GM12873 (cell line): ENCODE measurements at regions not wholly inside any gene's neighbourhood (a gene's known extent, or its start where the extent isn't known, plus 50 kb on each side); places are given as distances from the start of the nearest gene placed in this dataset.

Source experiments
- CTCF ChIP-seq: IDR thresholded peaks from 2 replicates; pipeline ENCODE4 v1.5.1; 2012; ENCODE audit warnings: low read depth, mild to moderate bottlenecking, moderate library complexity, low read length, control low read depth; ENCODE audit not compliant: insufficient read depth; ENCODE audit errors: missing control alignments

- TF ChIP-seq CTCF: no peak
Measured at GRCh38 chr21:38628349-38628748, 130.1 kb upstream of the ERG start.

- no peak for TF ChIP-seq CTCF
Measured at GRCh38 chr21:38631206-38631605, 132.9 kb upstream of the ERG start.

- no peak for TF ChIP-seq CTCF
Measured at GRCh38 chr21:38631676-38632075, 133.4 kb upstream of the ERG start.

- no peak for TF ChIP-seq CTCF
Measured at GRCh38 chr21:38637161-38637560, 138.9 kb upstream of the ERG start.

GRCh38 chr21:38639571-38640354 is 141.5 kb upstream of the ERG start:
- no peak for TF ChIP-seq CTCF

GRCh38 chr21:38643404-38644023 is 145.2 kb upstream of the ERG start:
- TF ChIP-seq CTCF: no peak

- no peak for TF ChIP-seq CTCF
Measured at GRCh38 chr21:38645282-38645681, 147.0 kb upstream of the ERG start.
